GM21447 (cell line): ENCODE measurements at regions not wholly inside any gene's neighbourhood (a gene's known extent, or its start where the extent isn't known, plus 50 kb on each side); places are given as distances from the start of the nearest gene placed in this dataset.
"Not testable (repeated sequence)": the region's sequence is repeated elsewhere in the genome, so short reads cannot be mapped to it uniquely, and the experiment has no call there.

ENCODE experiments used
- ATAC-seq: cut with Tn5 transposase; IDR thresholded peaks from one replicate; pipeline ENCODE4 v1.9.1; 2021; ENCODE audit not compliant: unreplicated experiment

DNA sequence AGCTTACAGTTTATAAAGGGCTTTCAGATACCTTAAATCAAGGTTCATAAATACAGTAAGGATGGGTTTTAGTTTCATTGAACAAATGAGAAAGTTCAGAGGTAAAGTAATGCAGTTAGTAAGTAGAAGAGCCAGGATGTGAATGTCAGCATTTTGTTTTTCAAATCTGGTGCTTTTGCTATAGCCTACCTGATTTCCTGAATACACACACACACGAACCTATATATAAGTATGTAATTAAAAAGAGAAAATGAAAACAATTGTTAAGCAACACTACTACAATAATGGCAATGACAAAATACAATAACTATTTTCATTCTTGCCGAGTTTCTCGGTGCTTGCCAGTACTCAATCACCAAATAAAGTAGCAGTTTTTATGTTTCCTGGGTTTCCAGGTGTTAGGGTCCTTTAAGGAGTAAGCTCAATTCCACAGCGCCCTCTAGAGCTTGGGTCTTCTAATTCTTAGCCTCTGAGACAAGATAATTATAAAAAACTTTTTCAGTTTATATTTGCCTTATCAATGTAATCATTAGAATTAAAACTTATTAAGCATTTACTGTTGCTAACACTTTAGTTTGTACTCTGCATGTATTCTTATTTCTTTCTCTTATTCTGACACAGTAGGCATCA, 512.9 kb upstream of the ACVR2A start:
- peak; percentile 75 for ATAC-seq

DNA sequence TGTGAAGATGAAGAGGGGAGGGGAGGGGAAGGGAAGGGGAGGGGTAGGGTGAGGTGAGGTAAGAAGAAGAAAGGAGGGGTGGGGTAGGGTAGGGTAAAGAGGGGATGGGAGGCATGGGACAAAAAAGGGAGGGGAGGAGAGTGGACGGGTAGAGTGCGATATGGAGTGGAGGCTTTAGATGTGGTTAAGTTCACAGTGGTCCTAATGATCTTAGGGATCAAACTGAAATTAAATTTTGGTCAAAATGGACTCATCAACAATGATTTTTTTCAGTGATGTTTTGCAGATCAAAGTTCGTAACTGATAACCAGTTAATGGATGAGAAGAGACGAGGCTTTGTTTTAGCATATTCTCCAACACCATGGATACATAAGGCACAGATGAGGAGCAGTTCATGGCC, 513.9 kb upstream of the ACVR2A start:
- ATAC-seq = no peak

DNA sequence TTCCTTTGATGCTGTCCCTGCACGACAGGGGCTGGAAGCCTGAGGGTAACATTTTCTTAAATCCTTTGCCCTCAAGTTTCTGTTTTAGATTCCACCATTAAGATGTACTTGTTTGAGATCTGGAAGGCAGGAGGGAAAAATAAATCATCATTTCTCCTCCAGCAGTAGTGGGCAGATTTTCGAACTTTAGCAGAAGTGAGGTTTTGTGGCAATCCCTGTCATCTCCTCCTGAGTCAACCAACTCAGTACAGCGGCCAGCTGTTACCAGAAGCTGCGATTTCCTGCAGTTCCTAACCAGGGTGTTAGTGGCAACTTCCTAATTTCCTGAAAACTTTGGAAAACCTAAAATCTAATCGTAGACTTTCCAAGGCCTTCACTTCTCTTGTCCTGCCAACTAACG, 517.2 kb upstream of the ACVR2A start:
- no peak for ATAC-seq

DNA sequence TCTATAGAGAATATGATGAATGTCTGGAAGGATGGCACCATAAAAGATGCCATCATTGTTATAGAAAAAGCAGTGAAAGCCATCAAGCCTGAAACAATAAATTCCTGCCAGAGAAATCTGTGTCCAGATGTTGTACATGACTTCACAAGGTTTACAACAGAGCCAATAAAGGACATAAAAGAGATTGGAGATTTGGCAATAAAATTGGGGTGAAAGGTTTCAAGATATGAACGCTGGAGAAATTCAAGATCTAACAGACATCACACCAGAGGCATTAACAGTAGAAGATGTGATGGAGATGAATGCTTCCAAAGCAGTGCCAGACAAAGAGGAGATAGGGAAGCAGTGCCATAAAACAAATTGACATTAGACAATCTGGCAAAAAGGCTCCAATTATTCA, 518.8 kb upstream of the ACVR2A start:
- ATAC-seq = no peak

DNA sequence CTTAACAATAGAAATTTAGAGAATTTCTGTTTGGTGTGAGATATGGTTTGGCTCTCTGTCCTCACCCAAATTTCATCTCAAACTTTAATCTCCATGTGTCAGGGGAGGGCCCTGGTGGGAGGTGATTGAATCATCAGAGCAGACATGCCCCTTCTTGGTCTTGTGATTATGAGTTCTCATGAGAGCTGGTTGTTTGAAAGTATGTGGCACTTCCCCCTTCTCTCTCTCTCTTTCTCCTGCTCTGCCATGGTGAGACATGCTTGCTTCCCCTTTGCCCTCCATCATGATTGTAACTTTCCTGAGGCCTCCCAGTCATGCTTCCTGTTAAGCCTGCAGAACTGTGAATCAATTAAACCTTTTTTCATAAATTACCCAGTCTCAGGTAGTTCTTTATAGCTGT, 524.7 kb upstream of the ACVR2A start:
- ATAC-seq = no peak

DNA sequence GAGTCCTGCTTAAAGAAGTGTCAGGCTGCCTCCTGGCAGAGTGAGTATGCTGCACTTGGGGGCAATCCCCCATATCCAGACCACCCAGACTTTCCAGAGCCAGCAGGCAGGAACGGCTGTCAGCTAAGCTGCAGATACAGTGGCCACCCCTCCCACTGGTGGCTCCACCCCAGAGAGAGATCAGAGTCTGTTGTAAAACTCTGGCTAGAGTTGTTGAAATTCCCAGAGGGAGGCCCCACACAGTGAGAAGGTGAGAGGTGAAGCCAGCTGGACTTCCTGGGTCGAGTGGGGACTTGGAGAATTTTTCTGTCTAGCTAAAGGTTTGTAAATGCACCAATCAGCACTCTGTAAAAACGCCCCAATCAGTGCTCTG, 533.8 kb upstream of the ACVR2A start:
- ATAC-seq = no peak

DNA sequence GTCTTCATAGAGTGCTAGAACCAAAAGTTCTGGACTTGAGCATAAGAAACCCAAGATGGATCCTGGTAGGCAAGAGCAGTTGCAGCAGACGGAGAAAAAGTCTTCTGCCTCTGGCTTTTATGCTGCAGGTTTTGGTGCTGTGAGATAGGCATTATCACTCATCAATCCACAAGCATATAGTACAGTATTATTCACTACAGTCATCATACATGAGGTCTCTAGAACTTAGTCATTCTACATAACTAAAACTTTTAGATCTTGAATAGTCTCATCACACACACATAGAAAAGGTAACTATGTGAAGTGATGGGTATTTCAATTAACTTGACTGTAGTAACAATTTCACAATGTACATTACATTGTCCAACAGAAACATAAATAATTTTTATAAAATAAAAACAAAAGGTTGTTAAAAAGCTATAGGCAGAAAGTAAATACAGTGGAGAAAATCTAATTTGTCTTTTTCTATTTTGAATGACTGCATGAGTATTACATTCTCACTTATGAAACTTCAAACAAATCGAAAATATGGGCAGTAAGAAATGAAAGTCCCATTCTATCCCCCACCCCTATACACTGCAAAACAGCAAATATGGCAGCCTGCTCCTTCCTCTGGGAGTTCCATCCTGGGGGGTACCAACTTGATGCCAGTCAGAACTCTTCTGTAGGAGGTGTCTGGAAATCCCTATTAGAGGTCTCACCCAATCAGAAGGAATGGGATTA, 534.3 kb upstream of the ACVR2A start:
- no peak for ATAC-seq

DNA sequence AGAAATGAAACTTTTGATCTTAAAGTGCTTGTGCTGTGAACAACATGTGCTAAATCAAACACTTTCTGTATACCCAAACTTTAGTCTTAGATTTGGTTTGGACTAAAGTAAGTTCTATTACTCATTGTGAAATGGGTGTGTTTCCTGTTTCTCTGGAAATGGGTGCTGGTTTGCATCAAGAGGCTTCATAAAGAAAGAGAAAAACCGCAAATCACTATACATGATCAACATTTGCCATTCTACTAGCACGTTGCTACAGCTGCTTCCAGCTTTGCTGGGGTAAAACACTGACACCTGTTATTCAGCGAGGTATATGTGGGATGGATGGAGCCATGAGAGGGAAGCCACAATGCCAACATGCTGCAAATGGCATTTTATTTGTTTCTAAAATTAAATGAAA, 547.0 kb upstream of the ACVR2A start:
- peak; percentile 95 for ATAC-seq

DNA sequence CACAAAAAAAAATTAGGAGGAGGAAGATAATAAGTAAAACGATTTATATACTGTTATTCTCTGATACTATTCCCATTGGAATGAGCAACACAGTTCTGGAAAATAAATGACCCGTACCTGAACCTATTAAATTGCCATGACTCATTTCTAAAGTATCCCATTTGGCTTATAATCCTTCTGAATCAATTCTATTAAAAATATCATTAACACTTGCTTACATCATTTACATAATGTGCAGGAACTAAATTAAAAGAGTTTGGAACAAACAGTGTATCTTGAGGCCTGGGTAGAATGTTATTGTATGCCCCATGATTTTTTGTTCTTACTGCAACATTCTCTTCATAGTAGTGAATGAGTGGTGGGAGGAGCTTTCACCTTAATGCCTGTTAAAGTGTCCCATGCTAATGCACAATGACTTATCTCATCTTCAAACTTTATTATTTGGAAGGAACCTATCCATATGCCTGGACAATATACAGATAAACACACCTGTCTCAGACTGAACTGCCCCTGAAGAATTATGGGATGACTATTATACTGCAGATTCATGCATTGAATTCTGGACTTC, 549.9 kb upstream of the ACVR2A start:
- no peak for ATAC-seq

DNA sequence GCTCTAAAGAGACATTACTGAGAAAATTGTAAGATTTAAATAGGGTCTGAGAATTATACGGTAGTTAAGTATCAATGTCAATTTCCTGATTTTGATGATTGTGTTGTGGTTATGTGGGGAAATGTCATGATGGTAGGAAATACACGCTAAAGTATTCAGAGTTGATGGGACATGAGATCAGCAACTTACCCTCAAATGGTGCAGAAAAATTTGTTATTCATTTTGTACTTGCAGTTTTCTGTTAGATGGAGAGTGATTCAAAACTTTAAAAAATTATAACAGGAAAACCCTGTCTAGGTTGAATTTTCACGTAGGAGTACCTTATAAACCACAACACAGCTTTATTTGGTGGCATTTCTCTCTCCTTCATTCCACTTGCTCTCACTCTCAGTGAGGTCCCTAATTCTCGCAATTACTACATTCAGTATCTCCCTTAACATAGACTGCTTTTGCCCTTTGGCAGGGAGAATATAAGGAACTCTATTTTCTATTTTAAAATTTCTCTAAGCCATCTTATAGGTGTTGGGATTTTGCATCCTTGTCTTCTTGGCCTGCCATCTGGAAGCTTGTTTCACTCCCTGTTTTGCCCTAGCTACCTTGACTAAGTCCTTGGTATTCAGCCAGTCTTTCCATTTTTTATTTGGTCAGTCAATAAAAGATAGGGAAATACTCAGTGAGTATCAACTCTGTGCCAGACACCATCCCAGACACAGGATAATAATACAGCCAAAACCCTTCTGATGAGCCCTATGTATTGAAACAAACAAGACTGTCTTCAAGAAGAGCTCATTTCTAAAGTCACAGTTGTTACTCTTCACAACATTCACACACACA, 550.6 kb upstream of the ACVR2A start:
- no peak for ATAC-seq

DNA sequence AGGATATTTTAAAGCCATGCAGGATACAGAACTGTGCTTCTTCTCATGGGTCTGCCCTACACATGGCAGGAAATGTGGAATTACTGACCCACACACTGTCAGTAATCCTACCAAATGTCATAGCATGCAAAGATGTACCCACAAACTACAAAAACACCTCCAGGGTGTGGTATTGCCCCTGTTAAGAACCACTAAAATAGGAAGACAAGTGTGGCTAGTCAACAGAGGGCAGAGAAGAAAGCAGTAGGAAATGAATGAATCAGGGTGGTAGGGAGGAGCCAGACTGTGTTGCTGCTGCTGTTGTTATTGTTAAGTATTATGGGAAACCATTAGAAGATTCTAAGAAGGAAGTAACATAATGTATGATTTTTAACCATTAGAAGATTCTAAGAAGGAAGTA, 556.7 kb upstream of the ACVR2A start:
- ATAC-seq = no peak

DNA sequence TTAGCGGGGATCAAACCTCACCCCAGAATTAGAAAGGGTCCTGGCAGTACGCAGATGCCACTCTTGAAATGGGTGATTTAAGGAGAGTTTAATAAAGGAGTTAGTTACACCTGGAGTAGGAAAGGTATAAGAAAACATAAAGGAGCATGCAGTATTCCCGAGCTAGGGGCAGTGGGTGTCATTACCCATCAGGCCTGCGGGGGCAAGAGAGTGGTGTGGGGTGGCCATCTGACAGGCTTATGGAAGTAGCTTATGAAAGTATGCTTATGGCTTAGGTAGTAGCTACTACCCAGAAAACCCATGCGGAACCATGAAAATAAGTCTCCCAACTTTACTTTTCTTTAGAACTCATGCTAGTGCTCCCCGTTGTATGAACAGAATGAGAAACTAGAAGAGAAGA, 568.9 kb upstream of the ACVR2A start:
- ATAC-seq = no peak

DNA sequence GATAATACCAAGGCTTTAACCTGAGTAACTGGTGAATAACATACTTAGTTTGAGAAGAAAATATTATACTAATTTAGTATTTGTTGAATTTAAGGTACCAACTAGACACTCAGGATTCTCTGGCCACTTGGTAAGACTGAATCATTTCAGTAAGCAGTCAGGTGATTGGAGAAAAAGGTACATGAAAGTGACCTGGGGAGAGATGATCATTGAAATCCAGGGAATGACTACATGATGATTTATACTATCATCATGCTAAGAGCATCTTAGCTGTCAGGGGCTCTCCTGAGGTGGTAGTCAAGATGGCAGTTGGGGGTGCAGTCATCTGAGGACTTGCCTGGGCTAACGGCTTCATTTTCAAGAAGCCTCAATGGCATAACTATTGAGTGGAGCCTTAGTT, 571.2 kb upstream of the ACVR2A start:
- ATAC-seq = no peak

DNA sequence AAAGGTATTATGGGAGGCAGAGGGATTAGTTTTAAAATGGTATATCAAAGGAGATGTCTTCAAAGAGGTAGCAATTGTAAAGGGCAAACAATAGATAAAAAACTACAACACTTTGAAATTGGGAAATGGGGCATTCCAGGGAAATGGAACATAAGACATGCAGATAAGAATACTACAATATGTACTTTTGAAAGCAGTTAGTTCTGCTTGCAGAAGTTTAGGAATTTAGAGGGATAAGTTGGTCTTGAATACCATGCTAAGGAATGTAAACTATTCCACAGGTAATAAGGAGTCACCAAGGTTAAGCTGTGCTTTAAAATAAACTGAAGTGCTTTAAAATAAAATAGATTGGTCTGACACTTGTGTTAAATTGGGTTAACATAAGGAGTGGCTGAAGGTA, 571.7 kb upstream of the ACVR2A start:
- ATAC-seq = no peak

DNA sequence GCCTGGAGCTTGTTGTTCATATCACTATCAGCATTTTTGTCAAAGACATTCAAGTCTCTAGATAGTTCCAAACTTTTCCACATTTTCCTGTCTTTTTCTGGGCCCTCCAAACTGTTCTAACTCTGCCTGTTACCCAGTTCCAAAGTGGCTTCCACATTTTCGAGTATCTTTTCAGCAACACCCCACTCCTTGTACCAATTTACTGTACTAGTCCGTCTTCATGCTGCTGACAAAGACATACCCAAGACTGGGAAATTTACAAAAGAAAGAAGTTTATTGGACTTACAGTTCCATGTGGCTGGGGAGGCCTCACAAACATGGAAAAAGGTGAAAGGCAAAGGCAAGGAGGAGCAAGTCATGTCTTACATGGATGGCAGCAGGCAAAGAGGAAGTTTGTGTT, 575.2 kb upstream of the ACVR2A start:
- ATAC-seq = not testable (repeated sequence)

DNA sequence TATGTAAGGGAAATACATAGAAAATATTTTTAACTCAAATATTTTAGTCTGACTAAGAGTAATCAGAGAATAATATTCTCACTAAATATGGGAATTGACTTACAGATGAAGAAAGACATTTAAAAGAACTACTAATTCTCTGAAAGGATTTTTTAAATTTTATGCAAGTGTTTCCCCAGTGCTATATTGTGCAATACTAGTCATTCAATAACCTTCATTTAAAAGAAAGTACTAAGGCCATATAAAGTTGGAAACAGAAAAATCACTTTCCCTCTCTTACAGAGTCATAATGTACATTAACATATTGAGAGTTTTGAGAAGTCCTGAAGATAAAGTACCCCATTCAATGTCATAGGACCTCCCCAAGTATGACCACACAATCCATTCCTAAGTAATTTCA, 584.6 kb upstream of the ACVR2A start:
- no peak for ATAC-seq

DNA sequence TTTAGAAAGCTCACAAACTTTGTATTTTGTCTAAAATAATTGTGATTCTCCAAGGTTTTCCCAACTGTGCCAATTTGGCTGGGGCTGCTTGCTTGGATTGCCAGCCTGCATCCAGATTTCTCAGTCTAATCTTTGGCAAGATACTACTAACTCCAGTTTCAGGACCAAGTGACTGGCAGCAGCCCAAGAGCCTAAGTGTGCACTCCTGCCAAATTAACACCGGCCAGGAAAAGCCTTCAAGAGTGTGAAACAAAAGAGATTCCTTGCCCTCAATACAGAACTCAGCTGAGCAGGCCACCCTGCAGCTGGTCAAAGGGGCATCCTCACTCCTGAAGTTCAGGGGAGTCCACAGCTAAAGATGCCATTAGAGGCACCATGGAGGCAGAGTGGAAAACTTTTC, 589.0 kb upstream of the ACVR2A start:
- no peak for ATAC-seq

DNA sequence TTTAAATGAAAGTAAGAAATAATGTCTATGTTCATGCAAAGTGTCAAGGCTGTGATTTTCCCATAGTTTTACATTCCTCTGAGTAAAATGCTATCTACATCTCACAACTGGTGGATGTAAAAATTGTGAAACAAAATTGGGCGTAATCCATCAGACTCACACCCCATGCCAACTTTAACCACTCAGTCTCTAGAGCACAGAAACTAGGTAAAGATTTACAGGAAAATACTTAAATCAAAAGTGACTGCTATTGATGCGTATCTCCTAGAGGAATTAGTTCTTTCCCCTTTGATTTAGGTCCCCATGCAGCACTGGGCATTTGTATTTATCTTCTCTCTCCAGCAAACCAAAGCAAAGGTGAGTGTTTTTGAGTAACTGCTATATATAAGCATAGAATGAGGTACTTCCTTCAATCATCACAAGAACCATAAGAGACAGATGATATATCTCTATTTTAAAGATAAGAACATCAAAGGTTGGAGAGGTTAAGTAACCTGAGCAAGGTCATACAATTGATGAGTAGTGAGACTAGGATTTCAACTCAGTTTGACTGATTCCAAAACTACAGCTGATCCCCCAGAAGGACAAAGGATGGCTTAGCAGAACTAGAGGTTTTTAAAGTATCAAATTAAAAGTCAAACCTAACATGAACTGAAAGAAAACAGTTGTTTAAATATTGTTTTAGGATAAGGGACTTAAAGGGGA, 594.0 kb upstream of the ACVR2A start:
- ATAC-seq = peak; percentile 79

DNA sequence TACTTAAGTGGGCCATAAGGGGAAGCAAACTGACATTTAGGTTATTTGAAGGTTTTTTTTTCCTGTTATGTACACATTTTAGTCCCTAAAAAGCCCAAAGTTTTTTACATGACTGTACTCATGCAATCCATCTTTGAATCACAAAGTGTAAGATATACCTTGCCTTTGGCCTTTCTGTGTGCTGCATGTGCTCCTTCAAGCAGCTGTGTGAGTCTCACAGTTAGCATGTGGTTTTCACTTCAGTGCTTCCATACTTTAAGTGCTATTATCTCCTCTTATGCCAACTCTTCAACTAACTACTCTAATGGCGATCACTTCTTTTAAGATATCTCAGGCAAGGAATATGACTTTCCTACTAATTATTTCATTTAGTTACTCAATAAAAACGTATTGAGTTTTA, 597.1 kb upstream of the ACVR2A start:
- ATAC-seq = no peak

DNA sequence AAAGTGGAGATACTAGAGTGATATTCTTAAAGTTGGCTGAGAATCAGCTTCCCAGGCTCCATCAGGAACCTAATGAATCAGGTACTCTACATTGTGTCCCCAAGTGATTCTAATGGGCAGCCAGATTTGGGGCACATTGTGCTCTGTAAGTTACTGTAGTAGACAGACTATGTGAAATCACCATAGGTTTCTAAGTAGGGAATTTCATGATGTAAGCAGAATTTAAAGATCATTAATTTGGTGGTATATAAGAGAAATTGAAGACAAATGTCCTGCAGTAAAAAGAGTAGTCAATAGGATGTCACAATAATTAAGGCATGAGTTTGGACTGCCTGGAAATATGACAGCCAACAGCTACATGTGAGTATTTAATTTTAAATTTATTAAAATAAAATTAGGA, 602.4 kb upstream of the ACVR2A start:
- no peak for ATAC-seq

DNA sequence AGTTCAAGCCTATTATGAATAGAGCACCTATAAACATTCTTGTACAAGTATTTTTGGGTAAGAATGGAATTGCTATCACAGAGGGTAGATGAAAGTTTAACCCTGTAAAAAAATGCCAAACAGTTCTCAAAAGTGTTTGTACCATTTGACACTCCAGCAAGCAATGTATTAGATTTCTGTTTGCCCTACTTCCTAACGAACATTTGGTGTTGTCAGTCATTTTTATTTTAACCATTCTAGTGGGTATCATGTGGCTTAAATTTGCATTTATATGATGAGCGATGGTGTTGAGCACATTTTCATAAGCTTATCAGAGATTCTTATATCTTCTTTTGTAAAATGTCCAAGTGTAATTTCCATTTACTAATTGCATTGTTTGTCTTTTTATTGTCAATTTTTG, 608.2 kb upstream of the ACVR2A start:
- no peak for ATAC-seq
